IMR-90 (cell line): ENCODE measurements at regions not wholly inside any gene's neighbourhood (a gene's known extent, or its start where the extent isn't known, plus 50 kb on each side); places are given as distances from the start of the nearest gene placed in this dataset.

Experiments used
- ATAC-seq: fragments of 200-7000 bp; cut with Tn5 transposase; 2 replicates; pipeline ENCODE4 v1.9.1; 2020; ENCODE audit warnings: low read depth, mild to moderate bottlenecking, moderate library complexity
- BruUV-seq: library from RNA; stranded (reverse); fragments of 400-500 nt; replicated peaks from 2 replicates; lab custom pipeline; 2021; lab: Mats Ljungman, UMichigan
- CTCF ChIA-PET: fragments of 300-600 bp; formaldehyde crosslinking; extraction: SDS; loops from one replicate; lab custom pipeline; 2021; ENCODE audit warnings: antibody characterized with exemption; lab: Yijun Ruan, JAX
- POLR2A ChIA-PET: fragments of 300-600 bp; sonication (Branson Sonifier 250); formaldehyde crosslinking; loops from one replicate; lab custom pipeline; 2022; ENCODE audit warnings: antibody characterized with exemption; ENCODE audit not compliant: unreplicated experiment; lab: Charles Lee
- DNase-seq: peaks from one replicate; pipeline ENCODE4 v3.0.0; 2013
- H2AFZ ChIP-seq: replicated peaks from 2 replicates; pipeline ENCODE3; 2013; ENCODE audit warnings: low read length, mild to moderate bottlenecking; ENCODE audit not compliant: poor library complexity
- H2AK5ac ChIP-seq: 2 replicates; pipeline ENCODE4 v1.6.1; 2013; ENCODE audit warnings: low read depth, low read length, inconsistent platforms
- H2AK9ac ChIP-seq: replicated peaks from 2 replicates; pipeline ENCODE3; 2013; ENCODE audit warnings: mild to moderate bottlenecking, low read depth, low read length, moderate library complexity; ENCODE audit not compliant: poor library complexity
- H2BK120ac ChIP-seq: 2 replicates; pipeline ENCODE4 v1.6.1; 2013; ENCODE audit warnings: low read depth, low read length, inconsistent platforms
- H2BK15ac ChIP-seq: 3 replicates; pipeline ENCODE4 v1.6.1; 2013; ENCODE audit warnings: low read depth, low read length, inconsistent platforms
- H2BK20ac ChIP-seq: 2 replicates; pipeline ENCODE4 v1.6.1; 2013; ENCODE audit warnings: low read depth, mild to moderate bottlenecking, inconsistent platforms, low read length, moderate library complexity
- H2BK5ac ChIP-seq: 2 replicates; pipeline ENCODE4 v1.6.1; 2013; ENCODE audit warnings: mild to moderate bottlenecking, low read depth, low read length, inconsistent platforms; ENCODE audit not compliant: poor library complexity, severe bottlenecking
- H3K14ac ChIP-seq: replicated peaks from 2 replicates; pipeline ENCODE4 v1.6.1; 2013; ENCODE audit warnings: low read depth, low read length, inconsistent platforms
- H3K18ac ChIP-seq: 2 replicates; pipeline ENCODE4 v1.6.1; 2013; ENCODE audit warnings: low read depth, low read length, control low read depth
- H3K23ac ChIP-seq: 2 replicates; pipeline ENCODE4 v1.6.1; 2013; ENCODE audit warnings: low read depth, low read length, inconsistent platforms
- H3K27ac ChIP-seq: 2 replicates; pipeline ENCODE4 v1.5.1; 2013; ENCODE audit warnings: mild to moderate bottlenecking, control low read depth, low read length; ENCODE audit not compliant: insufficient read depth
- H3K27me3 ChIP-seq: 2 replicates; pipeline ENCODE4 v1.6.1; 2013; ENCODE audit warnings: low read length; ENCODE audit not compliant: control insufficient read depth, insufficient read depth
- H3K36me3 ChIP-seq: 2 replicates; pipeline ENCODE4 v1.6.1; 2013; ENCODE audit warnings: low read length, mixed read lengths; ENCODE audit not compliant: control insufficient read depth, insufficient read depth
- H3K4ac ChIP-seq: 2 replicates; pipeline ENCODE4 v1.6.1; 2013; ENCODE audit warnings: low read depth, low read length, inconsistent platforms
- H3K4me1 ChIP-seq: 2 replicates; pipeline ENCODE4 v1.6.1; 2013; ENCODE audit warnings: low read length, mixed read lengths; ENCODE audit not compliant: control insufficient read depth, insufficient read depth
- H3K4me2 ChIP-seq: 2 replicates; pipeline ENCODE4 v1.6.1; 2013; ENCODE audit warnings: low read depth, mild to moderate bottlenecking, control low read depth, low read length, moderate library complexity
- H3K4me3 ChIP-seq: 2 replicates; pipeline ENCODE4 v1.5.1; 2013; ENCODE audit warnings: low read depth, mild to moderate bottlenecking, control low read depth, low read length, moderate library complexity; ENCODE audit not compliant: insufficient read depth
- H3K56ac ChIP-seq: 2 replicates; pipeline ENCODE4 v1.6.1; 2013; ENCODE audit warnings: low read length, inconsistent platforms; ENCODE audit not compliant: insufficient read depth; ENCODE audit errors: extremely low read depth
- H3K79me1 ChIP-seq, 2 experiments: 2 replicates each; pipeline ENCODE4 v1.6.1; 2013; ENCODE audit warnings: low read length in 2 of 2, inconsistent platforms in 1 of 2, low read depth in 1 of 2
- H3K9ac ChIP-seq: 2 replicates; pipeline ENCODE4 v1.6.1; 2013; ENCODE audit warnings: low read depth, low read length, control low read depth
- H3K9me1 ChIP-seq: 2 replicates; pipeline ENCODE4 v1.6.1; 2013; ENCODE audit warnings: low read length, inconsistent platforms; ENCODE audit not compliant: insufficient read depth
- H3K9me3 ChIP-seq: 2 replicates; pipeline ENCODE4 v1.6.1; 2013; ENCODE audit warnings: low read length; ENCODE audit not compliant: control insufficient read depth, insufficient read depth
- H4K20me1 ChIP-seq: 2 replicates; pipeline ENCODE4 v1.6.1; 2013; ENCODE audit warnings: low read length, inconsistent platforms; ENCODE audit not compliant: insufficient read depth
- H4K5ac ChIP-seq: 2 replicates; pipeline ENCODE4 v1.6.1; 2013; ENCODE audit warnings: mild to moderate bottlenecking, low read depth, low read length, control low read depth
- H4K8ac ChIP-seq, 2 experiments: 2 replicates each; pipeline ENCODE4 v1.6.1; 2013; ENCODE audit warnings: low read depth in 2 of 2, low read length in 2 of 2, control low read depth in 1 of 2, inconsistent platforms in 1 of 2
- H4K91ac ChIP-seq: 2 replicates; pipeline ENCODE4 v1.6.1; 2013; ENCODE audit warnings: low read depth, low read length, inconsistent platforms; ENCODE audit not compliant: insufficient read depth
- BHLHE40 ChIP-seq: fragments of 150-350 bp; IDR thresholded peaks from 2 replicates; pipeline ENCODE4 v1.6.1; 2016; ENCODE audit warnings: mild to moderate bottlenecking, low read depth, low read length
- FOS ChIP-seq: fragments of 150-350 bp; IDR thresholded peaks from 2 replicates; pipeline ENCODE4 v1.6.1; 2016; ENCODE audit warnings: low read depth, low read length
- WGBS, 2 experiments: methylation state at CpG; one replicate each; pipeline versions ENCODE4 v1.1.5 to v1.1.7; 2013; ENCODE audit warnings: missing lambda C conversion rate in 2 of 2; ENCODE audit not compliant: insufficient read length in 1 of 2; ENCODE audit errors: extremely low coverage in 2 of 2; 5-methylcytosine and 5-hydroxymethylcytosine counted together
- dilution Hi-C: fragments of 300-500 bp; cut with HindIII; formaldehyde crosslinking; loops from one replicate; pipeline ENCODE4 v1.14.3; 2018; ENCODE audit warnings: low sequenced_read_pairs; ENCODE audit not compliant: unreplicated experiment
- in situ Hi-C: fragments of 300-500 bp; cut with MboI; formaldehyde crosslinking; loops from 3 replicates; pipeline ENCODE4 v1.14.3; 2019; ENCODE audit warnings: low sequenced_read_pairs, inconsistent platforms, mixed read lengths
- intact Hi-C: fragments of 100-400 bp; cut with micrococcal nuclease; formaldehyde crosslinking; loops from 2 replicates; pipeline ENCODE4 v1.10.0; 2022
- TF ChIP-seq, protein P1 (sequence below): fragments of 150-350 bp; IDR thresholded peaks from 2 replicates; pipeline ENCODE4 v1.6.1; 2017; ENCODE audit warnings: mild to moderate bottlenecking, antibody characterized with exemption, low read length, low read depth

DNA sequence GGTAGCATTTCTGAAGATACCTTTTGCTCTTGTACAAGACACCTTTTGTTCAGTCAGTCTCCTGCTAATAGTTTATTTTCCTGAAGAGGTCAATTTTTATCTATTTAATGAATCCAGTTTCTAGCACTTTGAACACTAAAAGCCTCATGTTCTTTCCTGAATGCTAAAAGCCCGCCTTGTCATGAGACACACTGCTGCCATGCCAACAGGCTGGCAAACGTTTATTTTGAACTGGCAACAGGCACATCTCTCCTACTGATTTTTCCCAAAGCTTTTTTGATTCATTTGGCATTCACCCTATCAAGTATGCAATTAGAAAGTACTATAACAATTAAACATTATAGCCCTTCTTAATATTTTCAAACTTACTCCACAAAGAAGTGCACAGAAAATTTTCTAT is 421.2 kb upstream of the EYS start:
- H4K20me1 ChIP-seq, result no peaks in the 10 kb centered on the region
- no peak overlapping the region for H3K4ac ChIP-seq
- no peaks in the 10 kb centered on the region for H3K36me3 ChIP-seq
- WGBS, 2 experiments, result 36% methylated on average over 2 of the region's 2 CpGs; no CpG with 5 or more reads in 1 of the 2 experiments
- H2BK20ac ChIP-seq, result no peak overlapping the region
- H2AFZ ChIP-seq, result no peak overlapping the region
- H3K79me1 ChIP-seq, result no peaks in the 10 kb centered on the region
- H3K9me1 ChIP-seq, result no peaks in the 10 kb centered on the region
- no peak overlapping the region for H3K56ac ChIP-seq
- no peak overlapping the region for H2BK5ac ChIP-seq
- no peak overlapping the region for H3K23ac ChIP-seq
- TF ChIP-seq, protein P1, sequence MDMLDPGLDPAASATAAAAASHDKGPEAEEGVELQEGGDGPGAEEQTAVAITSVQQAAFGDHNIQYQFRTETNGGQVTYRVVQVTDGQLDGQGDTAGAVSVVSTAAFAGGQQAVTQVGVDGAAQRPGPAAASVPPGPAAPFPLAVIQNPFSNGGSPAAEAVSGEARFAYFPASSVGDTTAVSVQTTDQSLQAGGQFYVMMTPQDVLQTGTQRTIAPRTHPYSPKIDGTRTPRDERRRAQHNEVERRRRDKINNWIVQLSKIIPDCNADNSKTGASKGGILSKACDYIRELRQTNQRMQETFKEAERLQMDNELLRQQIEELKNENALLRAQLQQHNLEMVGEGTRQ, result no peak
- no peak for TF ChIP-seq BHLHE40
- TF ChIP-seq FOS, result no peak
- H3K18ac ChIP-seq, result no peak overlapping the region
- peaks cover 12% of the 10 kb centered on the region for H3K9me3 ChIP-seq
- H3K4me2 ChIP-seq, result no peak overlapping the region
- H2AK9ac ChIP-seq, result no peak overlapping the region
- H2AK5ac ChIP-seq, result no peak overlapping the region
- dilution Hi-C loops, result no loop called here
- no peak overlapping the region for H4K5ac ChIP-seq
- POLR2A ChIA-PET, result no interaction called here
- no peak overlapping the region for H2BK15ac ChIP-seq
- H3K4me1 ChIP-seq, result no peaks in the 10 kb centered on the region
- no peak overlapping the region for H3K27ac ChIP-seq
- in situ Hi-C loops, result no loop called here
- CTCF ChIA-PET, result no interaction called here
- DNase-seq (no peak), ATAC-seq (no peak)
- no peaks in the 10 kb centered on the region for H3K27me3 ChIP-seq
- BruUV-seq, result no TSS peak
- no peak overlapping the region for H2BK120ac ChIP-seq
- no peak overlapping the region for H3K4me3 ChIP-seq
- no peak overlapping the region for H3K9ac ChIP-seq
- H4K91ac ChIP-seq, result no peak overlapping the region
- no peak overlapping the region for H4K8ac ChIP-seq
- no peak overlapping the region for H3K14ac ChIP-seq
- intact Hi-C loops, result no loop called here
